ENCODE measurements at regions not wholly inside any gene's neighbourhood (a gene's known extent, or its start where the extent isn't known, plus 50 kb on each side); places are given as distances from the start of the nearest gene placed in this dataset.

DNA sequence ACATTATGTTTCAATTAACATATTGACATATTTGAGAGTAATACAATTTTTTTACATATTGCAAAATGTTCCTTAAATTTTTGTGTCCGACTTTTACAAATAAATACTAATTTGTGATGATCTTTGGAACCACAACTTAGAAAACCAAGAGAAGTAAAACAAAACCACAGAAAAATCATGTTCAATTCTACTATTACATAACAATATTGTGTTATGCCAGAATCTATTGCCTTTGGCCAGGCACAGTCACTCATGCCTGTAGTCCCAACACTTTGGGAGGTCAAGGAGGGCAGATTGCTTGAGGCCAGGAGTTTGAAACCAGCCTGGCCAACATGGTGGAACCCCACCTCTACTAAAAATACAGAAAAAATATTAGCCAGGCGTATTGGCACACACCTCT lies 92.8 kb upstream of the APCDD1 start:
- no peak overlapping the region for H3K9ac ChIP-seq (ENCODE audit: low read length)
- no peaks in the 10 kb centered on the region for H3K27me3 ChIP-seq (ENCODE audit: insufficient read depth, low read depth, low read length)
- no peaks in the 10 kb centered on the region for H3K79me2 ChIP-seq (replicated peaks; ENCODE audit: insufficient read depth, low read length)
- no peaks in the 10 kb centered on the region for H3K36me3 ChIP-seq (ENCODE audit: insufficient read depth, low read length)
- no peaks in the 10 kb centered on the region for H3K9me2 ChIP-seq (ENCODE audit: insufficient read depth, low read length)
- H3K27ac ChIP-seq (ENCODE audit: low read length), result no peak overlapping the region
- H3K4me3 ChIP-seq (ENCODE audit: low read length), result no peak overlapping the region
- H4K20me1 ChIP-seq (ENCODE audit: insufficient read depth), result no peaks in the 10 kb centered on the region
- H2AFZ ChIP-seq (ENCODE audit: low read depth, low read length), result no peak overlapping the region
- no peaks in the 10 kb centered on the region for H3K9me3 ChIP-seq (ENCODE audit: low read length)
- H3K4me2 ChIP-seq (ENCODE audit: low read length), result no peak overlapping the region
- no peaks in the 10 kb centered on the region for H3F3A ChIP-seq (ENCODE audit: insufficient read depth, low read length, poor library complexity, severe bottlenecking)
- TF ChIP-seq MXI1 (conservative IDR thresholded peaks at IDR 0.05; ENCODE audit: poor library complexity, severe bottlenecking) (no peak), RAD21 (conservative IDR thresholded peaks at IDR 0.05) (no peak), SMC3 (conservative IDR thresholded peaks at IDR 0.05; ENCODE audit: poor library complexity) (no peak), EP300 (conservative IDR thresholded peaks at IDR 0.05; ENCODE audit: poor library complexity, severe bottlenecking) (no peak), EZH2 (IDR thresholded peaks at IDR 0.05; ENCODE audit: borderline replicate concordance, insufficient read depth, low read length, poor library complexity, severe bottlenecking) (no peak), POLR2AphosphoS5 (IDR thresholded peaks at IDR 0.05) (no peak), TAF1 (IDR thresholded peaks at IDR 0.05; ENCODE audit: low read depth) (no peak)
- TF ChIP-seq, protein P1, sequence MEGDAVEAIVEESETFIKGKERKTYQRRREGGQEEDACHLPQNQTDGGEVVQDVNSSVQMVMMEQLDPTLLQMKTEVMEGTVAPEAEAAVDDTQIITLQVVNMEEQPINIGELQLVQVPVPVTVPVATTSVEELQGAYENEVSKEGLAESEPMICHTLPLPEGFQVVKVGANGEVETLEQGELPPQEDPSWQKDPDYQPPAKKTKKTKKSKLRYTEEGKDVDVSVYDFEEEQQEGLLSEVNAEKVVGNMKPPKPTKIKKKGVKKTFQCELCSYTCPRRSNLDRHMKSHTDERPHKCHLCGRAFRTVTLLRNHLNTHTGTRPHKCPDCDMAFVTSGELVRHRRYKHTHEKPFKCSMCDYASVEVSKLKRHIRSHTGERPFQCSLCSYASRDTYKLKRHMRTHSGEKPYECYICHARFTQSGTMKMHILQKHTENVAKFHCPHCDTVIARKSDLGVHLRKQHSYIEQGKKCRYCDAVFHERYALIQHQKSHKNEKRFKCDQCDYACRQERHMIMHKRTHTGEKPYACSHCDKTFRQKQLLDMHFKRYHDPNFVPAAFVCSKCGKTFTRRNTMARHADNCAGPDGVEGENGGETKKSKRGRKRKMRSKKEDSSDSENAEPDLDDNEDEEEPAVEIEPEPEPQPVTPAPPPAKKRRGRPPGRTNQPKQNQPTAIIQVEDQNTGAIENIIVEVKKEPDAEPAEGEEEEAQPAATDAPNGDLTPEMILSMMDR (IDR thresholded peaks at IDR 0.05; ENCODE audit: poor library complexity, severe bottlenecking), result no peak
- TF ChIP-seq, protein P2, sequence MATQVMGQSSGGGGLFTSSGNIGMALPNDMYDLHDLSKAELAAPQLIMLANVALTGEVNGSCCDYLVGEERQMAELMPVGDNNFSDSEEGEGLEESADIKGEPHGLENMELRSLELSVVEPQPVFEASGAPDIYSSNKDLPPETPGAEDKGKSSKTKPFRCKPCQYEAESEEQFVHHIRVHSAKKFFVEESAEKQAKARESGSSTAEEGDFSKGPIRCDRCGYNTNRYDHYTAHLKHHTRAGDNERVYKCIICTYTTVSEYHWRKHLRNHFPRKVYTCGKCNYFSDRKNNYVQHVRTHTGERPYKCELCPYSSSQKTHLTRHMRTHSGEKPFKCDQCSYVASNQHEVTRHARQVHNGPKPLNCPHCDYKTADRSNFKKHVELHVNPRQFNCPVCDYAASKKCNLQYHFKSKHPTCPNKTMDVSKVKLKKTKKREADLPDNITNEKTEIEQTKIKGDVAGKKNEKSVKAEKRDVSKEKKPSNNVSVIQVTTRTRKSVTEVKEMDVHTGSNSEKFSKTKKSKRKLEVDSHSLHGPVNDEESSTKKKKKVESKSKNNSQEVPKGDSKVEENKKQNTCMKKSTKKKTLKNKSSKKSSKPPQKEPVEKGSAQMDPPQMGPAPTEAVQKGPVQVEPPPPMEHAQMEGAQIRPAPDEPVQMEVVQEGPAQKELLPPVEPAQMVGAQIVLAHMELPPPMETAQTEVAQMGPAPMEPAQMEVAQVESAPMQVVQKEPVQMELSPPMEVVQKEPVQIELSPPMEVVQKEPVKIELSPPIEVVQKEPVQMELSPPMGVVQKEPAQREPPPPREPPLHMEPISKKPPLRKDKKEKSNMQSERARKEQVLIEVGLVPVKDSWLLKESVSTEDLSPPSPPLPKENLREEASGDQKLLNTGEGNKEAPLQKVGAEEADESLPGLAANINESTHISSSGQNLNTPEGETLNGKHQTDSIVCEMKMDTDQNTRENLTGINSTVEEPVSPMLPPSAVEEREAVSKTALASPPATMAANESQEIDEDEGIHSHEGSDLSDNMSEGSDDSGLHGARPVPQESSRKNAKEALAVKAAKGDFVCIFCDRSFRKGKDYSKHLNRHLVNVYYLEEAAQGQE (IDR thresholded peaks at IDR 0.05; ENCODE audit: borderline replicate concordance), result no peak

DNA sequence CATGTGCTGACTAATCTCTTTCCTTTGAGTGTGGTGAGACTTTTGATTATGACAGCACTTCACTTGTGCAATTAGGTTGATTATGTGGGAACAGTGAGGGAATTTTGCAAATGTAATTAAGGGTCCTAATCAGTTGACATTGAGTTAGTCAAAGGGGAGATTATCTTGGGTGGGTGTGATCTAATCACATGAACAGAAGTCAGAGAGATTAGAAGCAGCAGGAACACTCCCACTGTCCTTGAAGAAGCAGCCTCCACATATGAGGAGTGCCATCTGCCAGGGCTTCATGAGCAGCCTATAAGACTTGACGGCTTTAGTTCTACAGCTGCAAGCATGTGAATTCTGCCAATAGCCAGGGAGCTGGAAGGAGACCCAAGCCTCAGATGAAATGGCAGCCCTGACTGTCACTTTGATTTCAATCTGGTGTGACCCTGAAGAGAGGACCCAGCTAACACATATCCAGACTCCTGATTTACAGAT lies 89.4 kb upstream of the APCDD1 start:
- no peak overlapping the region for H3K4me3 ChIP-seq (ENCODE audit: low read length)
- no peaks in the 10 kb centered on the region for H3K79me2 ChIP-seq (replicated peaks; ENCODE audit: insufficient read depth, low read length)
- H3K9me2 ChIP-seq (ENCODE audit: insufficient read depth, low read length), result no peaks in the 10 kb centered on the region
- H2AFZ ChIP-seq (ENCODE audit: low read depth, low read length), result no peak overlapping the region
- H3K9me3 ChIP-seq (ENCODE audit: low read length), result no peaks in the 10 kb centered on the region
- no peaks in the 10 kb centered on the region for H3K36me3 ChIP-seq (ENCODE audit: insufficient read depth, low read length)
- no peaks in the 10 kb centered on the region for H4K20me1 ChIP-seq (ENCODE audit: insufficient read depth)
- H3K27me3 ChIP-seq (ENCODE audit: insufficient read depth, low read depth, low read length), result no peaks in the 10 kb centered on the region
- H3F3A ChIP-seq (ENCODE audit: insufficient read depth, low read length, poor library complexity, severe bottlenecking), result no peaks in the 10 kb centered on the region
- H3K4me2 ChIP-seq (ENCODE audit: low read length), result no peak overlapping the region
- no peak overlapping the region for H3K9ac ChIP-seq (ENCODE audit: low read length)
- TF ChIP-seq POLR2AphosphoS5 (IDR thresholded peaks at IDR 0.05) (no peak), EZH2 (IDR thresholded peaks at IDR 0.05; ENCODE audit: borderline replicate concordance, insufficient read depth, low read length, poor library complexity, severe bottlenecking) (no peak), RAD21 (conservative IDR thresholded peaks at IDR 0.05) (no peak), SMC3 (conservative IDR thresholded peaks at IDR 0.05; ENCODE audit: poor library complexity) (no peak), MXI1 (conservative IDR thresholded peaks at IDR 0.05; ENCODE audit: poor library complexity, severe bottlenecking) (no peak), TAF1 (IDR thresholded peaks at IDR 0.05; ENCODE audit: low read depth) (no peak), EP300 (conservative IDR thresholded peaks at IDR 0.05; ENCODE audit: poor library complexity, severe bottlenecking) (no peak)
- TF ChIP-seq, protein P2 (IDR thresholded peaks at IDR 0.05; ENCODE audit: borderline replicate concordance), result no peak
- TF ChIP-seq, protein P1 (IDR thresholded peaks at IDR 0.05; ENCODE audit: poor library complexity, severe bottlenecking), result no peak
- no peak overlapping the region for H3K27ac ChIP-seq (ENCODE audit: low read length)
